ENCODE measurements at regions not wholly inside any gene's neighbourhood (a gene's known extent, or its start where the extent isn't known, plus 50 kb on each side); places are given as distances from the start of the nearest gene placed in this dataset.

DNA sequence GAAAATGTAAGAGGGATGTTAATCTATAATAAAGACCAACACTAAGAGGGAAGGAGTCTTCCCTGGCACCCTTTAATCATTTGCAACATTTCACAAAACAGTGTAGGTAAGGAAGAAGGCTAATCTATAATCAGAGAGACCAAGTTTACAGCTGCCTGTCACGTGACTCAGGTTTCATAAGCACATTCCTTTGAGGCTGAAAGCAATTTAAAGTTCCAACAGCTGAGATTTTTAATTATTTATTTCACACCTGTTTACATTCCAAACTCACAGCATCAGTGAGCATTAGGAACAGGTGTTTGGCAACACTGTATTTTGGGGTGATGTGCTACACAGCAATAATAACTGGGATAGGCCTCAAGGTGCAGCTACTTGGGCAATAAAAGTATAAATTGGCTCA lies 75.7 kb upstream of the PGBD5 start (continued):
- no peak for TF ChIP-seq SP1 (IDR thresholded peaks at IDR 0.05)

DNA sequence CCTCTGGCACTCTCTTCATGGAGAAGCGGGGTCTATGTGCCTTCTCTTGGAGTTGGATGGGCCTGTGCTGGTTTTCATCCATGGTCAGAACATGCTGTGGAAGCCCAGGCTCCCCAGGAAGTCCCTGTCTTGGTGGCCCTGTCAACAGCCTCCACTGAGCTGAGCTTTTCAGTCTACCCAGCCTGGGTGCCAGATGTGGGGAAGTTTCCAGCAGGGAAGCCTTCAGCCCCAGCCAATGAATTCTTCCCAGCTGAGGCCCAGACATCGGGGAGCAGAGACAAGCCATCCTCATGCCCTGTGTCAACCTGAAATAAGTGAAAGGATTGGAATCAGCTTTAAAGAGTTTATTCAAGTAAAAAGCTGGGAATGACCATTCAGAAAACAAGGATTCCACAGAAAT lies 75.1 kb upstream of the PGBD5 start:
- Histone ChIP-seq H3K4me1 (ENCODE audit: control insufficient read depth in 4 of 4, insufficient read depth in 4 of 4, low read length in 3 of 4) (no peaks in the 10 kb centered on the region), H3K4me3 (ENCODE audit: low read depth in 1 of 3, low read length in 3 of 3) (no peak overlapping the region), H3K27me3 (ENCODE audit: control insufficient read depth in 4 of 4, insufficient read depth in 4 of 4, low read length in 3 of 4) (no peaks in the 10 kb centered on the region), H3K9ac (ENCODE audit: low read depth in 1 of 2, low read length in 2 of 2) (no peak overlapping the region), H3K36me3 (ENCODE audit: control insufficient read depth in 4 of 4, insufficient read depth in 3 of 4, low read depth in 1 of 4, low read length in 3 of 4) (no peaks in the 10 kb centered on the region), H3K9me3 (ENCODE audit: control insufficient read depth in 4 of 4, low read length in 3 of 4) (no peaks in the 10 kb centered on the region), H3K27ac (ENCODE audit: low read depth in 1 of 2, low read length in 2 of 2) (no peak overlapping the region)
- no peak for DNase-seq (ENCODE audit: low spot score)
- TF ChIP-seq, protein P1, sequence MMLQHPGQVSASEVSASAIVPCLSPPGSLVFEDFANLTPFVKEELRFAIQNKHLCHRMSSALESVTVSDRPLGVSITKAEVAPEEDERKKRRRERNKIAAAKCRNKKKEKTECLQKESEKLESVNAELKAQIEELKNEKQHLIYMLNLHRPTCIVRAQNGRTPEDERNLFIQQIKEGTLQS (IDR thresholded peaks at IDR 0.05): no peak
- TF ChIP-seq, protein P2, sequence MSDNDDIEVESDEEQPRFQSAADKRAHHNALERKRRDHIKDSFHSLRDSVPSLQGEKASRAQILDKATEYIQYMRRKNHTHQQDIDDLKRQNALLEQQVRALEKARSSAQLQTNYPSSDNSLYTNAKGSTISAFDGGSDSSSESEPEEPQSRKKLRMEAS (IDR thresholded peaks at IDR 0.05): no peak
- TF ChIP-seq RXRA (IDR thresholded peaks at IDR 0.05): no peak
- TF ChIP-seq TAF1 (conservative IDR thresholded peaks at IDR 0.05): no peak
- TF ChIP-seq FOXA2 (IDR thresholded peaks at IDR 0.05): no peak
- TF ChIP-seq, protein P3, sequence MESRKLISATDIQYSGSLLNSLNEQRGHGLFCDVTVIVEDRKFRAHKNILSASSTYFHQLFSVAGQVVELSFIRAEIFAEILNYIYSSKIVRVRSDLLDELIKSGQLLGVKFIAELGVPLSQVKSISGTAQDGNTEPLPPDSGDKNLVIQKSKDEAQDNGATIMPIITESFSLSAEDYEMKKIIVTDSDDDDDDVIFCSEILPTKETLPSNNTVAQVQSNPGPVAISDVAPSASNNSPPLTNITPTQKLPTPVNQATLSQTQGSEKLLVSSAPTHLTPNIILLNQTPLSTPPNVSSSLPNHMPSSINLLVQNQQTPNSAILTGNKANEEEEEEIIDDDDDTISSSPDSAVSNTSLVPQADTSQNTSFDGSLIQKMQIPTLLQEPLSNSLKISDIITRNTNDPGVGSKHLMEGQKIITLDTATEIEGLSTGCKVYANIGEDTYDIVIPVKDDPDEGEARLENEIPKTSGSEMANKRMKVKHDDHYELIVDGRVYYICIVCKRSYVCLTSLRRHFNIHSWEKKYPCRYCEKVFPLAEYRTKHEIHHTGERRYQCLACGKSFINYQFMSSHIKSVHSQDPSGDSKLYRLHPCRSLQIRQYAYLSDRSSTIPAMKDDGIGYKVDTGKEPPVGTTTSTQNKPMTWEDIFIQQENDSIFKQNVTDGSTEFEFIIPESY (IDR thresholded peaks at IDR 0.05): no peak
- TF ChIP-seq GABPA (IDR thresholded peaks at IDR 0.05 in 1 of 2, conservative IDR thresholded peaks at IDR 0.05 in 1 of 2): no peak
- no peak for TF ChIP-seq SP1 (IDR thresholded peaks at IDR 0.05)
- TF ChIP-seq, protein P4, sequence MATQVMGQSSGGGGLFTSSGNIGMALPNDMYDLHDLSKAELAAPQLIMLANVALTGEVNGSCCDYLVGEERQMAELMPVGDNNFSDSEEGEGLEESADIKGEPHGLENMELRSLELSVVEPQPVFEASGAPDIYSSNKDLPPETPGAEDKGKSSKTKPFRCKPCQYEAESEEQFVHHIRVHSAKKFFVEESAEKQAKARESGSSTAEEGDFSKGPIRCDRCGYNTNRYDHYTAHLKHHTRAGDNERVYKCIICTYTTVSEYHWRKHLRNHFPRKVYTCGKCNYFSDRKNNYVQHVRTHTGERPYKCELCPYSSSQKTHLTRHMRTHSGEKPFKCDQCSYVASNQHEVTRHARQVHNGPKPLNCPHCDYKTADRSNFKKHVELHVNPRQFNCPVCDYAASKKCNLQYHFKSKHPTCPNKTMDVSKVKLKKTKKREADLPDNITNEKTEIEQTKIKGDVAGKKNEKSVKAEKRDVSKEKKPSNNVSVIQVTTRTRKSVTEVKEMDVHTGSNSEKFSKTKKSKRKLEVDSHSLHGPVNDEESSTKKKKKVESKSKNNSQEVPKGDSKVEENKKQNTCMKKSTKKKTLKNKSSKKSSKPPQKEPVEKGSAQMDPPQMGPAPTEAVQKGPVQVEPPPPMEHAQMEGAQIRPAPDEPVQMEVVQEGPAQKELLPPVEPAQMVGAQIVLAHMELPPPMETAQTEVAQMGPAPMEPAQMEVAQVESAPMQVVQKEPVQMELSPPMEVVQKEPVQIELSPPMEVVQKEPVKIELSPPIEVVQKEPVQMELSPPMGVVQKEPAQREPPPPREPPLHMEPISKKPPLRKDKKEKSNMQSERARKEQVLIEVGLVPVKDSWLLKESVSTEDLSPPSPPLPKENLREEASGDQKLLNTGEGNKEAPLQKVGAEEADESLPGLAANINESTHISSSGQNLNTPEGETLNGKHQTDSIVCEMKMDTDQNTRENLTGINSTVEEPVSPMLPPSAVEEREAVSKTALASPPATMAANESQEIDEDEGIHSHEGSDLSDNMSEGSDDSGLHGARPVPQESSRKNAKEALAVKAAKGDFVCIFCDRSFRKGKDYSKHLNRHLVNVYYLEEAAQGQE (IDR thresholded peaks at IDR 0.05): no peak
- TF ChIP-seq HNF4G (IDR thresholded peaks at IDR 0.05): no peak
- TF ChIP-seq YY1 (IDR thresholded peaks at IDR 0.05): no peak
- no peak for TF ChIP-seq HNF4A (conservative IDR thresholded peaks at IDR 0.05)
- no peak for TF ChIP-seq JUND (IDR thresholded peaks at IDR 0.05)
- TF ChIP-seq, protein P5, sequence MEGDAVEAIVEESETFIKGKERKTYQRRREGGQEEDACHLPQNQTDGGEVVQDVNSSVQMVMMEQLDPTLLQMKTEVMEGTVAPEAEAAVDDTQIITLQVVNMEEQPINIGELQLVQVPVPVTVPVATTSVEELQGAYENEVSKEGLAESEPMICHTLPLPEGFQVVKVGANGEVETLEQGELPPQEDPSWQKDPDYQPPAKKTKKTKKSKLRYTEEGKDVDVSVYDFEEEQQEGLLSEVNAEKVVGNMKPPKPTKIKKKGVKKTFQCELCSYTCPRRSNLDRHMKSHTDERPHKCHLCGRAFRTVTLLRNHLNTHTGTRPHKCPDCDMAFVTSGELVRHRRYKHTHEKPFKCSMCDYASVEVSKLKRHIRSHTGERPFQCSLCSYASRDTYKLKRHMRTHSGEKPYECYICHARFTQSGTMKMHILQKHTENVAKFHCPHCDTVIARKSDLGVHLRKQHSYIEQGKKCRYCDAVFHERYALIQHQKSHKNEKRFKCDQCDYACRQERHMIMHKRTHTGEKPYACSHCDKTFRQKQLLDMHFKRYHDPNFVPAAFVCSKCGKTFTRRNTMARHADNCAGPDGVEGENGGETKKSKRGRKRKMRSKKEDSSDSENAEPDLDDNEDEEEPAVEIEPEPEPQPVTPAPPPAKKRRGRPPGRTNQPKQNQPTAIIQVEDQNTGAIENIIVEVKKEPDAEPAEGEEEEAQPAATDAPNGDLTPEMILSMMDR (IDR thresholded peaks at IDR 0.05; ENCODE audit: low read depth, low read length, missing input control): no peak
- no peak for TF ChIP-seq FOXA1 (IDR thresholded peaks at IDR 0.05)
- TF ChIP-seq NR2F2 (IDR thresholded peaks at IDR 0.05): no peak
- no peak for TF ChIP-seq RAD21 (IDR thresholded peaks at IDR 0.05)
- no peak for TF ChIP-seq EGR1 (IDR thresholded peaks at IDR 0.05; ENCODE audit: low read depth in 2 of 2)
- 85% methylated on average over 2 of the region's 2 CpGs for WGBS
